ENCODE measurements at regions not wholly inside any gene's neighbourhood (a gene's known extent, or its start where the extent isn't known, plus 50 kb on each side); places are given as distances from the start of the nearest gene placed in this dataset.

DNA sequence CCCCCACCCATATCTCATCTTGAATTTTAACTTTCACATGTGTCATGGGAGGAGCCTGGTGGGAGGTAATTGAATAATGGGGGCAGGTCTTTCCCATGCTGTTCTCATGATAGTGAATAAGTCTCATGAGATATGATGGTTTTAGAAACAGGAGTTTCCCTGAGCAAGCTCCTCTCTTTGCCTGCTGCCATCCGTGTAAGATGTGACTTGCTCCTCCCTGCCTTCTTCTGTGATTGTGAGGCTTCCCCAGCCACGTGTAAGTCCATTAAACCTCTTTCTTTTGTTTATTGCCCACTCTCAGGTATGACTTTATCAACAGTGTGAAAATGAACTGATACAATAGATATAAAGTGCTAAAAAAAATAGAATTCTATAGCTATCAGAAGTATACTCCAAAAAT lies 168.8 kb downstream of the CXCL12 start (continued):
- TF ChIP-seq, protein P1, sequence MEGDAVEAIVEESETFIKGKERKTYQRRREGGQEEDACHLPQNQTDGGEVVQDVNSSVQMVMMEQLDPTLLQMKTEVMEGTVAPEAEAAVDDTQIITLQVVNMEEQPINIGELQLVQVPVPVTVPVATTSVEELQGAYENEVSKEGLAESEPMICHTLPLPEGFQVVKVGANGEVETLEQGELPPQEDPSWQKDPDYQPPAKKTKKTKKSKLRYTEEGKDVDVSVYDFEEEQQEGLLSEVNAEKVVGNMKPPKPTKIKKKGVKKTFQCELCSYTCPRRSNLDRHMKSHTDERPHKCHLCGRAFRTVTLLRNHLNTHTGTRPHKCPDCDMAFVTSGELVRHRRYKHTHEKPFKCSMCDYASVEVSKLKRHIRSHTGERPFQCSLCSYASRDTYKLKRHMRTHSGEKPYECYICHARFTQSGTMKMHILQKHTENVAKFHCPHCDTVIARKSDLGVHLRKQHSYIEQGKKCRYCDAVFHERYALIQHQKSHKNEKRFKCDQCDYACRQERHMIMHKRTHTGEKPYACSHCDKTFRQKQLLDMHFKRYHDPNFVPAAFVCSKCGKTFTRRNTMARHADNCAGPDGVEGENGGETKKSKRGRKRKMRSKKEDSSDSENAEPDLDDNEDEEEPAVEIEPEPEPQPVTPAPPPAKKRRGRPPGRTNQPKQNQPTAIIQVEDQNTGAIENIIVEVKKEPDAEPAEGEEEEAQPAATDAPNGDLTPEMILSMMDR (IDR thresholded peaks at IDR 0.05; ENCODE audit: control extremely low read depth in 1 of 3, insufficient read depth in 1 of 3, low read depth in 1 of 3, low read length in 3 of 3): no peak
- TF ChIP-seq POLR2AphosphoS5 (IDR thresholded peaks at IDR 0.05; ENCODE audit: low read depth, low read length): no peak
- no peak for TF ChIP-seq GABPA (IDR thresholded peaks at IDR 0.05; ENCODE audit: borderline replicate concordance, insufficient read depth, low read length)
- no peak for TF ChIP-seq TBP (IDR thresholded peaks at IDR 0.05; ENCODE audit: low read depth, low read length)
- TF ChIP-seq RFX5 (IDR thresholded peaks at IDR 0.05; ENCODE audit: borderline replicate concordance, low read depth, low read length): no peak
- TF ChIP-seq BRCA1 (IDR thresholded peaks at IDR 0.05; ENCODE audit: low read depth, low read length): no peak
- TF ChIP-seq BCL11A (IDR thresholded peaks at IDR 0.05; ENCODE audit: low read depth in 2 of 2, low read length in 2 of 2): no peak

Measured in H1 (cell line).